A673 (cell line): ENCODE measurements at regions not wholly inside any gene's neighbourhood (a gene's known extent, or its start where the extent isn't known, plus 50 kb on each side); places are given as distances from the start of the nearest gene placed in this dataset.

Experiments
- BruUV-seq: library from RNA; stranded (reverse); fragments of 400-500 nt; replicated peaks from 2 replicates; lab custom pipeline; 2021; lab: Mats Ljungman, UMichigan
- CTCF ChIA-PET: fragments of 300-600 bp; sonication (Branson Sonifier 250); formaldehyde crosslinking; loops from one replicate; lab custom pipeline; 2022; ENCODE audit warnings: antibody characterized with exemption; lab: Charles Lee
- POLR2A ChIA-PET: fragments of 300-600 bp; sonication (Branson Sonifier 250); formaldehyde crosslinking; loops from one replicate; lab custom pipeline; 2022; ENCODE audit warnings: antibody characterized with exemption; ENCODE audit not compliant: low non-redundant PET; lab: Charles Lee
- DNase-seq: peaks from one replicate; pipeline ENCODE4 v3.0.0-alpha.2; 2015; ENCODE audit warnings: low spot score
- H3K27ac ChIP-seq: fragments of 200-600 bp; sonication (generic); 2 replicates; pipeline ENCODE4 v1.5.1; 2016; ENCODE audit warnings: mixed run types, low read depth, mild to moderate bottlenecking, mixed read lengths, antibody characterized with exemption, low read length; ENCODE audit not compliant: poor library complexity, severe bottlenecking
- H3K27me3 ChIP-seq: fragments of 200-600 bp; sonication (generic); replicated peaks from 2 replicates; pipeline ENCODE4 v1.6.1; 2017; ENCODE audit warnings: mixed run types, low read depth, mild to moderate bottlenecking, mixed read lengths, antibody characterized with exemption, low read length; ENCODE audit not compliant: insufficient read depth, poor library complexity
- H3K36me3 ChIP-seq: fragments of 200-600 bp; sonication (generic); 2 replicates; pipeline ENCODE4 v1.6.1; 2016; ENCODE audit warnings: mixed run types, mild to moderate bottlenecking, mixed read lengths, antibody characterized with exemption, low read length; ENCODE audit not compliant: insufficient read depth, poor library complexity, severe bottlenecking
- H3K4me1 ChIP-seq: fragments of 200-600 bp; sonication (generic); 2 replicates; pipeline ENCODE4 v1.6.1; 2017; ENCODE audit warnings: mixed run types, mild to moderate bottlenecking, mixed read lengths, antibody characterized with exemption, low read length; ENCODE audit not compliant: insufficient read depth, poor library complexity, severe bottlenecking
- H3K4me3 ChIP-seq: fragments of 200-600 bp; sonication (generic); 2 replicates; pipeline ENCODE4 v1.5.1; 2016; ENCODE audit warnings: low read depth, mixed run types, mild to moderate bottlenecking, mixed read lengths, low read length; ENCODE audit not compliant: poor library complexity, severe bottlenecking
- H3K9me3 ChIP-seq: fragments of 200-600 bp; sonication (generic); 2 replicates; pipeline ENCODE4 v1.6.1; 2016; ENCODE audit warnings: mixed run types, low read depth, mild to moderate bottlenecking, mixed read lengths, antibody characterized with exemption, low read length; ENCODE audit not compliant: poor library complexity, severe bottlenecking
- CTCF ChIP-seq: fragments of 300-800, 200-600 bp; sonication (generic); conservative IDR thresholded peaks from 2 replicates; pipeline ENCODE4 v1.5.1; 2017; ENCODE audit warnings: low read depth, mild to moderate bottlenecking, antibody characterized with exemption, low read length, moderate library complexity, mixed read lengths
- EZH2 ChIP-seq: fragments of 200-600 bp; sonication (generic); IDR thresholded peaks from 2 replicates; pipeline ENCODE4 v1.6.1; 2017; ENCODE audit warnings: borderline replicate concordance, low read depth, mild to moderate bottlenecking, mixed read lengths, antibody characterized with exemption, low read length; ENCODE audit not compliant: poor library complexity, severe bottlenecking
- intact Hi-C: fragments of 100-400 bp; cut with micrococcal nuclease; formaldehyde crosslinking; loops from one replicate; pipeline ENCODE4 v1.10.0; 2022; ENCODE audit not compliant: unreplicated experiment

GRCh38 chr2:219916726-219917440 lies 289.5 kb downstream of the SLC4A3 start:
- Histone ChIP-seq H3K27ac (no peak overlapping the region), H3K27me3 (peaks cover 5% of the 10 kb centered on the region), H3K4me3 (no peak overlapping the region), H3K9me3 (no peaks in the 10 kb centered on the region), H3K36me3 (no peaks in the 10 kb centered on the region), H3K4me1 (peaks cover 31% of the 10 kb centered on the region)
- TF ChIP-seq EZH2 (no peak), CTCF (no peak)
- CTCF ChIA-PET, result no interaction called here
- BruUV-seq, result no TSS peak
- intact Hi-C loops, result no loop called here
- POLR2A ChIA-PET, result no interaction called here
- DNase-seq, result peak; percentile 27

- Histone ChIP-seq H3K27me3 (peaks cover 5% of the 10 kb centered on the region), H3K36me3 (no peaks in the 10 kb centered on the region), H3K4me1 (peaks cover 31% of the 10 kb centered on the region), H3K9me3 (no peaks in the 10 kb centered on the region), H3K4me3 (no peak overlapping the region), H3K27ac (no peak overlapping the region)
- no TSS peak for BruUV-seq
- ChIA-PET CTCF (interaction anchor here (0.7 kb wide), 1 partner anchor 41 kb away, joined by 3 read pairs; no protein-coding TSS in a partner anchor), POLR2A (no interaction called here)
- no peak for DNase-seq
- intact Hi-C loops, result no loop called here
- TF ChIP-seq EZH2 (no peak), CTCF (no peak)
These were observed 290.8 kb downstream of the SLC4A3 start for GRCh38 chr2:219918254-219918653.

- H3K27me3 ChIP-seq, result peaks cover 5% of the 10 kb centered on the region
- H3K27ac ChIP-seq, result no peak overlapping the region
- CTCF ChIA-PET, result no interaction called here
- no peak overlapping the region for H3K4me3 ChIP-seq
- DNase-seq, result peak; percentile 67
- BruUV-seq, result no TSS peak
- H3K36me3 ChIP-seq, result no peaks in the 10 kb centered on the region
- no peak for TF ChIP-seq EZH2
- no peak for TF ChIP-seq CTCF
- POLR2A ChIA-PET, result no interaction called here
- H3K4me1 ChIP-seq, result peaks cover 31% of the 10 kb centered on the region
- H3K9me3 ChIP-seq, result no peaks in the 10 kb centered on the region
- intact Hi-C loops, result no loop called here
These were observed 291.5 kb downstream of the SLC4A3 start for GRCh38 chr2:219918944-219919343.
